Testis (tissue), 2 donors: ENCODE measurements at regions not wholly inside any gene's neighbourhood (a gene's known extent, or its start where the extent isn't known, plus 50 kb on each side); places are given as distances from the start of the nearest gene placed in this dataset.

ENCODE experiments used
- DNase-seq: peaks from one replicate; pipeline ENCODE4 v3.0.0-alpha.2; 2019
- H3K27ac ChIP-seq, 2 donors: fragments of 200-600 bp; sonication (generic); one replicate each; pipeline ENCODE4 v1.5.1; 2019
- H3K27me3 ChIP-seq: fragments of 200-600 bp; sonication (generic); one replicate; pipeline ENCODE4 v1.5.1; 2019
- H3K36me3 ChIP-seq: fragments of 200-600 bp; sonication (generic); one replicate; pipeline ENCODE4 v1.5.1; 2017; ENCODE audit warnings: low read depth; ENCODE audit errors: missing control alignments
- H3K4me1 ChIP-seq: fragments of 200-600 bp; sonication (generic); one replicate; pipeline ENCODE4 v1.5.1; 2019
- H3K4me3 ChIP-seq, 2 donors: fragments of 200-600 bp; sonication (generic); one replicate each; pipeline ENCODE4 v1.5.1; 2017 to 2019
- H3K9me3 ChIP-seq: fragments of 200-600 bp; sonication (generic); one replicate; pipeline ENCODE4 v1.5.1; 2017
- POLR2A ChIP-seq: fragments of 450-650 bp; IDR thresholded peaks from one replicate; pipeline ENCODE4 v1.6.1; 2017; ENCODE audit warnings: antibody characterized with exemption, mild to moderate bottlenecking, moderate library complexity
- whole genome bisulfite sequencing, 2 donors: methylation state at CpG; one replicate each; pipeline ENCODE4 v1.1.5; 2018; 5-methylcytosine and 5-hydroxymethylcytosine counted together
- intact Hi-C: fragments of 100-400 bp; cut with DNase I; formaldehyde crosslinking; loops from one replicate; pipeline ENCODE4 v1.15.1; 2023; ENCODE audit warnings: low total_unique reads
- TF ChIP-seq, protein P1 (sequence below), 3 experiments: fragments of 450-650 bp in 2 of 3; fragments of 200-600 bp in 1 of 3; sonication (generic) in 1 of 3; IDR thresholded peaks; one replicate each; pipeline ENCODE4 v1.5.1; 2016 to 2019; ENCODE audit warnings: antibody characterized with exemption in 3 of 3, mild to moderate bottlenecking in 2 of 3, moderate library complexity in 1 of 3

DNA sequence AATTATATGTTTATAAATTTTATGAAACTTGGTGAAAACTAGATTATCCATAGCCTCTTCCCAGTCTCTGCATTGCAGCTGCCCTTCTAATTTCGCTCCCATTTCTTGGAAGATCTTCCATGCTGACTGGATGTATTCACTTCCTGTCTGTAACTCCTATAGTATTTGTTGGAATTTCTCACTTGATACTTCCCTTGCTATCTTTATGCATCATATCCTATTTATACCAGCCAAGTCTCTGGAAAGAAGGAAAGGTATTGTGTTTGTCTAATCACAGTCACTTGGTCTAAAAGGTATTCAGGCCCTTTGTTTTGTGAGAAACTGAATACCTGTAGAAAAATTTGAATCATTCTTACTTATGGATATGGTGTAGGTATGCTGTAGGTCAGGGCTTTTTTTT is 870.9 kb upstream of the FRG1 start:
- DNase-seq, result no peak
- 80 to 86% methylated on average over 1 of the region's 1 CpG for WGBS, 2 donors
- no peak for TF ChIP-seq POLR2A
- TF ChIP-seq, protein P1, sequence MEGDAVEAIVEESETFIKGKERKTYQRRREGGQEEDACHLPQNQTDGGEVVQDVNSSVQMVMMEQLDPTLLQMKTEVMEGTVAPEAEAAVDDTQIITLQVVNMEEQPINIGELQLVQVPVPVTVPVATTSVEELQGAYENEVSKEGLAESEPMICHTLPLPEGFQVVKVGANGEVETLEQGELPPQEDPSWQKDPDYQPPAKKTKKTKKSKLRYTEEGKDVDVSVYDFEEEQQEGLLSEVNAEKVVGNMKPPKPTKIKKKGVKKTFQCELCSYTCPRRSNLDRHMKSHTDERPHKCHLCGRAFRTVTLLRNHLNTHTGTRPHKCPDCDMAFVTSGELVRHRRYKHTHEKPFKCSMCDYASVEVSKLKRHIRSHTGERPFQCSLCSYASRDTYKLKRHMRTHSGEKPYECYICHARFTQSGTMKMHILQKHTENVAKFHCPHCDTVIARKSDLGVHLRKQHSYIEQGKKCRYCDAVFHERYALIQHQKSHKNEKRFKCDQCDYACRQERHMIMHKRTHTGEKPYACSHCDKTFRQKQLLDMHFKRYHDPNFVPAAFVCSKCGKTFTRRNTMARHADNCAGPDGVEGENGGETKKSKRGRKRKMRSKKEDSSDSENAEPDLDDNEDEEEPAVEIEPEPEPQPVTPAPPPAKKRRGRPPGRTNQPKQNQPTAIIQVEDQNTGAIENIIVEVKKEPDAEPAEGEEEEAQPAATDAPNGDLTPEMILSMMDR (IDR thresholded peaks at IDR 0.05), result no peak
- no peak overlapping the region for H3K4me3 ChIP-seq
- no peaks in the 10 kb centered on the region for H3K4me1 ChIP-seq
- intact Hi-C loops, result no loop called here
- H3K27ac ChIP-seq, result no peak overlapping the region
- H3K9me3 ChIP-seq, result no peaks in the 10 kb centered on the region
- no peaks in the 10 kb centered on the region for H3K36me3 ChIP-seq
- H3K27me3 ChIP-seq, result no peaks in the 10 kb centered on the region

DNA sequence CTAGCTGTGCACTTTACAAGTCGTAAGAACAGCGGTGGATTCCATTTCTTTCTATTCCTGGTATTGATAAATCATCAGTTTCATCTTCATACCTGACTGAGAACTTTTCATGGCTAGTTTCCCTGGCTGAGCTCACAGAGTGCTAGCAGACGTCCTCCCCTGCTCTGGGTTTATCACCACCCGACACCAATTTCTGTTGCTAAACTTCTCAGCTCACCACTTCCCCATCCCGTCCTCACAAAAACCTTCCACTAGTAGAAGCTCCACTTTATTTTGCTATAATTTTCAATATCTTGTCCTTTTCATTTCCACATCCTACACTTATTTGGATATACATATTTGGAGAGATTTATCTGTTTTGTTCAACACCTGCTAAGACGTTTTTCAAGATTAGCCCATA is 869.4 kb upstream of the FRG1 start:
- intact Hi-C loops, result no loop called here
- TF ChIP-seq, protein P1 (IDR thresholded peaks at IDR 0.05), result no peak
- no peak for TF ChIP-seq POLR2A
- no peak overlapping the region for H3K4me3 ChIP-seq
- no peaks in the 10 kb centered on the region for H3K4me1 ChIP-seq
- H3K27me3 ChIP-seq, result no peaks in the 10 kb centered on the region
- 70 to 78% methylated on average over 6 of the region's 6 CpGs for WGBS, 2 donors
- no peak overlapping the region for H3K27ac ChIP-seq
- no peak for DNase-seq
- H3K36me3 ChIP-seq, result no peaks in the 10 kb centered on the region
- no peaks in the 10 kb centered on the region for H3K9me3 ChIP-seq

DNA sequence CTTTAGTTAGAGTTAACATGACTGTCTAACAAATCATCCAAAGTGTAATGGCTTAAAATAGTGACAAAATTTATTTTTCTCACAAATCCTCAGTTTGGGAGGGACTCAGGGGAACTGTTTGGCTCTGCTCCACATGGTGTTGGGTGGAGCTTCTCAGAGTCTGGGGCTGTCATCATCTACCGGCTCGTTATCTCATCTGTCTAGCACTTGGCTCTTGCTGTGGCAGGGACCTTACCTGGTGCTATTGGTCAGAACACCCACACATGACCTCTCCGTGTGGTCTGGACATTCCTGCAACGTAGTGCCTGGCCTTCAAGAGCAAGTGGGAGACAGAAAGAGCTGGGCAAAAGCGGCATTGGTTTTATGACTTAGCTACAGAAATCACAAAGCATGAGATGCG is 866.9 kb upstream of the FRG1 start:
- Histone ChIP-seq H3K4me1 (no peaks in the 10 kb centered on the region), H3K36me3 (no peaks in the 10 kb centered on the region), H3K4me3 (no peak overlapping the region), H3K27me3 (no peaks in the 10 kb centered on the region), H3K27ac (no peak overlapping the region), H3K9me3 (no peaks in the 10 kb centered on the region)
- intact Hi-C loops, result no loop called here
- DNase-seq, result no peak
- TF ChIP-seq, protein P1 (IDR thresholded peaks at IDR 0.05), result no peak
- TF ChIP-seq POLR2A, result no peak
- WGBS, 2 donors, result 60 to 80% methylated on average over 6 of the region's 6 CpGs

DNA sequence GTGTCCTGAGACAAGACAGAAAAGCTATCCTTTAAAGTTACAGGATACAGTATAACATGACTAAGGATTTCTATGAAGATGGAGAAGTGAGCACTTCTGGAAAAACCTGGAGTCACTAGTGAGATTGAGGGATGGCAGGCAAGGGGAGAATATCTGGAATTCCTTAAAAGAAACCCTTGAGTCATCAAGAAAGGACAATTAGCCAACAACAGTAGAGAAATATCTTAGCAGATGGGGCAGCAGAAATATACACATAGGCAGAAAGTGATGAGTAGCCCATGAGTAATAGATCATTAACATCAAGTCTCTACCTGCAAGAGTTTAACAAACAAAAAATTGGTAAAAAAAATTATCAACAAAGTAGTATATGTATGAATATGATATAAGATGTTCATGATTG is 858.8 kb upstream of the FRG1 start:
- Histone ChIP-seq H3K36me3 (no peaks in the 10 kb centered on the region), H3K4me1 (no peaks in the 10 kb centered on the region), H3K27ac (no peak overlapping the region), H3K4me3 (no peak overlapping the region), H3K27me3 (no peaks in the 10 kb centered on the region), H3K9me3 (no peaks in the 10 kb centered on the region)
- TF ChIP-seq, protein P1 (IDR thresholded peaks at IDR 0.05), result no peak
- no peak for TF ChIP-seq POLR2A
- intact Hi-C loops, result no loop called here
- no peak for DNase-seq

DNA sequence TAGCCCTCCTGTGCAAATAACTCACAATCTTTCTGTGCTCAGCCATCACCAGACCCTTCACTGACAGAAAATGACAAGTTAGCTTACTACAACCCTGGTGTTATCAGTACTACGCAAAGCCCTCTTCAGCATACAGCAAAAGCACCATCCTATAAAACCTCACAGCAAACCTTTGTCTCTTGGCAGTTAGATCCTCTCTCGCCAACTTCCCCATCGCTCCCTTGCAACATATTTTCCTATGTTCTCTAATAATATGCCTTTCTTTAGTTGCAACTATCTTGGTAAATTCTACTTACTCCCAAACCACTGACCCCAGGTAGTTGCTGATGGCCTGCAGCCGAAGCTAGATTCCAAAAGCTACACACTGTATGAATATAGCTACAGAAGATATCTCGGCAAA is 856.9 kb upstream of the FRG1 start:
- H3K36me3 ChIP-seq, result no peaks in the 10 kb centered on the region
- 88 to 90% methylated on average over 5 of the region's 5 CpGs for WGBS, 2 donors
- TF ChIP-seq POLR2A, result no peak
- TF ChIP-seq, protein P1 (IDR thresholded peaks at IDR 0.05), result no peak
- H3K27ac ChIP-seq, result no peak overlapping the region
- H3K9me3 ChIP-seq, result no peaks in the 10 kb centered on the region
- no peaks in the 10 kb centered on the region for H3K4me1 ChIP-seq
- H3K4me3 ChIP-seq, result no peak overlapping the region
- no peaks in the 10 kb centered on the region for H3K27me3 ChIP-seq
- intact Hi-C loops, result no loop called here
- DNase-seq, result no peak
